Breast epithelium (tissue), 4 donors: ENCODE measurements at regions not wholly inside any gene's neighbourhood (a gene's known extent, or its start where the extent isn't known, plus 50 kb on each side); places are given as distances from the start of the nearest gene placed in this dataset.

ENCODE experiments used
- DNase-seq, 2 donors: peaks; one replicate each; pipeline ENCODE4 v3.0.0-alpha.2; 2019; ENCODE audit warnings: low spot score in 2 of 2
- H3K27ac ChIP-seq, 2 donors: fragments of 200-600 bp; sonication (generic) in 1 of 2; one replicate each; pipeline ENCODE4 v1.5.1; 2016 to 2019; ENCODE audit warnings: mild to moderate bottlenecking in 1 of 2
- H3K27me3 ChIP-seq, 2 donors: fragments of 200-600 bp; sonication (generic) in 1 of 2; one replicate each; pipeline versions ENCODE4 v1.5.1 to v1.6.0; 2017 to 2019; ENCODE audit warnings: control low read depth in 1 of 2, mild to moderate bottlenecking in 1 of 2
- H3K36me3 ChIP-seq: fragments of 200-600 bp; one replicate; pipeline ENCODE4 v1.5.1; 2019
- H3K4me1 ChIP-seq, 2 donors: fragments of 200-600 bp; sonication (generic); one replicate each; pipeline ENCODE4 v1.5.1; 2016 to 2019; ENCODE audit warnings: control low read depth in 1 of 2
- H3K4me3 ChIP-seq, 3 donors: fragments of 200-600 bp; sonication (generic); 1 replicate in 2 of 3; 2 replicates in 1 of 3; pipeline ENCODE4 v1.5.1; 2016 to 2019; ENCODE audit warnings: mild to moderate bottlenecking in 3 of 3, moderate library complexity in 2 of 3
- H3K9me3 ChIP-seq, 2 donors: fragments of 200-600 bp; sonication (generic) in 1 of 2; one replicate each; pipeline ENCODE4 v1.5.1; 2016 to 2019; ENCODE audit warnings: control low read depth in 1 of 2
- CTCF ChIP-seq, 3 donors: fragments of 450-650 bp; IDR thresholded peaks; one replicate each; pipeline ENCODE4 v1.5.1; 2016 to 2017; ENCODE audit warnings: antibody characterized with exemption in 3 of 3, mild to moderate bottlenecking in 3 of 3, moderate library complexity in 3 of 3
- POLR2A ChIP-seq: fragments of 450-650 bp; IDR thresholded peaks from one replicate; pipeline ENCODE4 v1.6.1; 2016; ENCODE audit warnings: antibody characterized with exemption, mild to moderate bottlenecking, moderate library complexity
- POLR2AphosphoS5 ChIP-seq, 3 donors: sonication (generic); formaldehyde crosslinking; IDR thresholded peaks; one replicate each; pipeline ENCODE4 v1.6.1; 2017; ENCODE audit warnings: antibody characterized with exemption in 3 of 3
- intact Hi-C: fragments of 100-400 bp; cut with DNase I; formaldehyde crosslinking; loops from one replicate; pipeline ENCODE4 v1.15.1; 2023; ENCODE audit warnings: low total_unique reads

GRCh38 chr10:111384556-111384955 is 307.7 kb downstream of the ADRA2A start:
- intact Hi-C loops: no loop called here
- Histone ChIP-seq H3K4me1 (no peaks in the 10 kb centered on the region), H3K27ac (no peak overlapping the region), H3K9me3 (no peaks in the 10 kb centered on the region), H3K36me3 (no peaks in the 10 kb centered on the region), H3K4me3 (no peak overlapping the region), H3K27me3 (peaks cover 0 to 10% of the 10 kb centered on the region in 2 donors)
- TF ChIP-seq POLR2AphosphoS5 (IDR thresholded peaks at IDR 0.05) (no peak), POLR2A (no peak), CTCF (IDR thresholded peaks at IDR 0.05) (no peak)
- no peak for DNase-seq

- intact Hi-C loops: no loop called here
- Histone ChIP-seq H3K4me3 (no peak overlapping the region), H3K9me3 (no peaks in the 10 kb centered on the region), H3K27me3 (peaks cover 0 to 15% of the 10 kb centered on the region in 2 donors), H3K36me3 (no peaks in the 10 kb centered on the region), H3K27ac (no peak overlapping the region), H3K4me1 (no peaks in the 10 kb centered on the region)
- no peak for DNase-seq
- no peak for TF ChIP-seq POLR2A
- TF ChIP-seq POLR2AphosphoS5 (IDR thresholded peaks at IDR 0.05): no peak
- TF ChIP-seq CTCF (IDR thresholded peaks at IDR 0.05): no peak
These were observed 314.2 kb downstream of the ADRA2A start for GRCh38 chr10:111390813-111391563.

GRCh38 chr10:111392159-111392558 is 315.3 kb downstream of the ADRA2A start:
- DNase-seq: no peak
- Histone ChIP-seq H3K36me3 (no peaks in the 10 kb centered on the region), H3K4me3 (no peak overlapping the region), H3K27me3 (peaks cover 0 to 15% of the 10 kb centered on the region in 2 donors), H3K4me1 (no peaks in the 10 kb centered on the region), H3K9me3 (no peaks in the 10 kb centered on the region), H3K27ac (peak overlapping the region in 1 of 2 donors; percentile 25)
- intact Hi-C loops: no loop called here
- TF ChIP-seq POLR2A (no peak), POLR2AphosphoS5 (IDR thresholded peaks at IDR 0.05) (no peak), CTCF (IDR thresholded peaks at IDR 0.05) (no peak)

GRCh38 chr10:111392910-111393309 is 316.1 kb downstream of the ADRA2A start:
- H3K27ac ChIP-seq: peak overlapping the region in 1 of 2 donors; percentile 30

More at GRCh38 chr10:111392910-111393309, 316.1 kb downstream of the ADRA2A start:
- H3K36me3 ChIP-seq: no peaks in the 10 kb centered on the region
- intact Hi-C loops: no loop called here
- DNase-seq: no peak
- TF ChIP-seq CTCF (IDR thresholded peaks at IDR 0.05) (no peak), POLR2A (no peak)
- H3K27me3 ChIP-seq: peaks cover 0 to 19% of the 10 kb centered on the region in 2 donors
- H3K4me3 ChIP-seq: no peak overlapping the region
- no peaks in the 10 kb centered on the region for H3K4me1 ChIP-seq
- H3K9me3 ChIP-seq: no peaks in the 10 kb centered on the region
